ENCODE measurements at regions not wholly inside any gene's neighbourhood (a gene's known extent, or its start where the extent isn't known, plus 50 kb on each side); places are given as distances from the start of the nearest gene placed in this dataset.

- TF ChIP-seq, protein P1, sequence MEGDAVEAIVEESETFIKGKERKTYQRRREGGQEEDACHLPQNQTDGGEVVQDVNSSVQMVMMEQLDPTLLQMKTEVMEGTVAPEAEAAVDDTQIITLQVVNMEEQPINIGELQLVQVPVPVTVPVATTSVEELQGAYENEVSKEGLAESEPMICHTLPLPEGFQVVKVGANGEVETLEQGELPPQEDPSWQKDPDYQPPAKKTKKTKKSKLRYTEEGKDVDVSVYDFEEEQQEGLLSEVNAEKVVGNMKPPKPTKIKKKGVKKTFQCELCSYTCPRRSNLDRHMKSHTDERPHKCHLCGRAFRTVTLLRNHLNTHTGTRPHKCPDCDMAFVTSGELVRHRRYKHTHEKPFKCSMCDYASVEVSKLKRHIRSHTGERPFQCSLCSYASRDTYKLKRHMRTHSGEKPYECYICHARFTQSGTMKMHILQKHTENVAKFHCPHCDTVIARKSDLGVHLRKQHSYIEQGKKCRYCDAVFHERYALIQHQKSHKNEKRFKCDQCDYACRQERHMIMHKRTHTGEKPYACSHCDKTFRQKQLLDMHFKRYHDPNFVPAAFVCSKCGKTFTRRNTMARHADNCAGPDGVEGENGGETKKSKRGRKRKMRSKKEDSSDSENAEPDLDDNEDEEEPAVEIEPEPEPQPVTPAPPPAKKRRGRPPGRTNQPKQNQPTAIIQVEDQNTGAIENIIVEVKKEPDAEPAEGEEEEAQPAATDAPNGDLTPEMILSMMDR (IDR thresholded peaks at IDR 0.05; ENCODE audit: low read depth, low read length) = no peak
- no peak for TF ChIP-seq EZH2phosphoT487 (IDR thresholded peaks at IDR 0.05; ENCODE audit: low read depth)
Observed at GRCh38 chr21:21963911-21964310, 965.7 kb downstream of the NCAM2 start.

All from OCI-LY3 (cell line).